H1 (cell line): ENCODE measurements at regions not wholly inside any gene's neighbourhood (a gene's known extent, or its start where the extent isn't known, plus 50 kb on each side); places are given as distances from the start of the nearest gene placed in this dataset.

Experiments
- CTCF ChIA-PET: fragments of 300-600 bp; sonication (Branson Sonifier 250); formaldehyde crosslinking; loops from one replicate; lab custom pipeline; 2021; ENCODE audit not compliant: partially characterized antibody; lab: Charles Lee
- POLR2A ChIA-PET: fragments of 300-600 bp; sonication (Branson Sonifier 250); formaldehyde crosslinking; loops from one replicate; lab custom pipeline; 2021; ENCODE audit warnings: inconsistent platforms; ENCODE audit not compliant: partially characterized antibody; lab: Charles Lee
- DNase-seq, 2 experiments: peaks; one replicate each; pipeline versions ENCODE4 v3.0.0 to v3.0.0-alpha.2; 2010 to 2022; ENCODE audit warnings: low spot score in 2 of 2, low read depth in 1 of 2, mixed read lengths in 1 of 2
- FAIRE-seq: peaks from 2 replicates; lab custom pipeline; 2011; peaks lifted over from hg19 to GRCh38; lab: Jason Lieb, UNC
- H2AFZ ChIP-seq: 2 replicates; pipeline ENCODE4 v1.8.1; 2012; ENCODE audit warnings: low read length, inconsistent platforms
- H2AK5ac ChIP-seq: 2 replicates; pipeline ENCODE4 v1.6.1; 2013; ENCODE audit warnings: low read depth, low read length
- H2BK120ac ChIP-seq: replicated peaks from 2 replicates; pipeline ENCODE3; 2013; ENCODE audit warnings: low read depth, low read length, inconsistent platforms
- H2BK12ac ChIP-seq: 2 replicates; pipeline ENCODE4 v1.6.1; 2013; ENCODE audit warnings: low read depth, low read length
- H2BK15ac ChIP-seq: 2 replicates; pipeline ENCODE4 v1.6.1; 2013; ENCODE audit warnings: low read length
- H2BK20ac ChIP-seq: 2 replicates; pipeline ENCODE4 v1.6.1; 2013; ENCODE audit warnings: low read length
- H2BK5ac ChIP-seq: 2 replicates; pipeline ENCODE4 v1.6.1; 2013; ENCODE audit warnings: low read depth, low read length
- H3K14ac ChIP-seq: 2 replicates; pipeline ENCODE4 v1.6.1; 2013; ENCODE audit warnings: inconsistent platforms; ENCODE audit not compliant: insufficient read length
- H3K18ac ChIP-seq: 2 replicates; pipeline ENCODE4 v1.6.1; 2013; ENCODE audit warnings: low read length; ENCODE audit errors: extremely low read depth
- H3K23ac ChIP-seq: 2 replicates; pipeline ENCODE4 v1.6.1; 2013; ENCODE audit warnings: inconsistent platforms; ENCODE audit not compliant: insufficient read length
- H3K23me2 ChIP-seq: 2 replicates; pipeline ENCODE4 v1.6.1; 2013; ENCODE audit warnings: low read depth, low read length
- H3K27ac ChIP-seq: 2 replicates; pipeline ENCODE4 v1.6.1; 2011; ENCODE audit warnings: low read depth, low read length, inconsistent platforms
- H3K27me3 ChIP-seq, 4 experiments: replicated peaks in 1 of 4; 1 replicate in 1 of 4; 2 replicates in 3 of 4; pipeline versions ENCODE4 v1.6.1 to v1.8.1; 2011 to 2013; ENCODE audit warnings: low read length in 3 of 4, mild to moderate bottlenecking in 3 of 4, inconsistent platforms in 2 of 4, mixed read lengths in 2 of 4, moderate library complexity in 1 of 4; ENCODE audit not compliant: control insufficient read depth in 3 of 4, insufficient read depth in 3 of 4; ENCODE audit errors: extremely low read depth in 1 of 4
- H3K36me3 ChIP-seq, 4 experiments: 2 replicates each; pipeline versions ENCODE4 v1.6.1 to v1.8.1; 2011 to 2013; ENCODE audit warnings: mild to moderate bottlenecking in 4 of 4, low read length in 3 of 4, moderate library complexity in 2 of 4, control low read depth in 1 of 4, inconsistent platforms in 1 of 4; ENCODE audit not compliant: insufficient read depth in 4 of 4, control insufficient read depth in 2 of 4
- H3K4ac ChIP-seq: replicated peaks from 2 replicates; pipeline ENCODE3; 2013; ENCODE audit warnings: low read length, low read depth, mixed read lengths, inconsistent platforms; ENCODE audit not compliant: insufficient read length
- H3K4me1 ChIP-seq, 4 experiments: replicated peaks in 1 of 4; 1 replicate in 1 of 4; 2 replicates in 3 of 4; pipeline versions ENCODE4 v1.6.1 to v1.8.1; 2011 to 2013; ENCODE audit warnings: low read length in 3 of 4, inconsistent platforms in 2 of 4, mixed read lengths in 1 of 4; ENCODE audit not compliant: insufficient read depth in 4 of 4, control insufficient read depth in 3 of 4
- H3K4me2 ChIP-seq, 2 experiments: 2 replicates each; pipeline versions ENCODE4 v1.6.1 to v1.8.1; 2011 to 2013; ENCODE audit warnings: low read depth in 2 of 2, low read length in 2 of 2, control low read depth in 1 of 2, inconsistent platforms in 1 of 2, mild to moderate bottlenecking in 1 of 2; ENCODE audit not compliant: insufficient read depth in 1 of 2
- H3K4me3 ChIP-seq, 4 experiments: fragments of 200-600, 300-600 bp in 1 of 4; sonication (generic), shearing (Covaris generic), sonication (Bioruptor Twin) in 1 of 4; 2 replicates each; pipeline versions ENCODE4 v1.5.1 to v1.8.1; 2011 to 2016; ENCODE audit warnings: low read length in 4 of 4, low read depth in 3 of 4, control low read depth in 2 of 4, inconsistent platforms in 2 of 4, mild to moderate bottlenecking in 2 of 4, mixed read lengths in 1 of 4, moderate library complexity in 1 of 4; ENCODE audit not compliant: insufficient read depth in 2 of 4; ENCODE audit errors: extremely low read depth in 1 of 4
- H3K56ac ChIP-seq: replicated peaks from 2 replicates; pipeline ENCODE3; 2013; ENCODE audit warnings: low read depth, mild to moderate bottlenecking, mixed read lengths, low read length, inconsistent platforms; ENCODE audit not compliant: insufficient read length
- H3K79me1 ChIP-seq: 2 replicates; pipeline ENCODE4 v1.6.1; 2013; ENCODE audit warnings: low read depth, low read length, control low read depth
- H3K79me2 ChIP-seq, 2 experiments: 2 replicates each; pipeline versions ENCODE4 v1.6.1 to v1.8.1; 2012 to 2013; ENCODE audit warnings: low read length in 2 of 2, mild to moderate bottlenecking in 2 of 2, inconsistent platforms in 1 of 2; ENCODE audit not compliant: insufficient read depth in 2 of 2, control insufficient read depth in 1 of 2
- H3K9ac ChIP-seq, 4 experiments: replicated peaks in 1 of 4; 1 replicate in 1 of 4; 2 replicates in 3 of 4; pipeline versions ENCODE4 v1.6.1 to v1.8.1; 2011 to 2013; ENCODE audit warnings: low read depth in 3 of 4, low read length in 3 of 4, control low read depth in 2 of 4, mild to moderate bottlenecking in 2 of 4, moderate library complexity in 2 of 4, inconsistent platforms in 1 of 4; ENCODE audit errors: extremely low read depth in 1 of 4
- H3K9me3 ChIP-seq, 2 experiments: 2 replicates each; pipeline versions ENCODE4 v1.6.1 to v1.8.1; 2012 to 2013; ENCODE audit warnings: mild to moderate bottlenecking in 2 of 2, moderate library complexity in 2 of 2, control low read depth in 1 of 2, inconsistent platforms in 1 of 2, low read depth in 1 of 2, low read length in 1 of 2, mixed read lengths in 1 of 2; ENCODE audit not compliant: insufficient read depth in 2 of 2
- H4K20me1 ChIP-seq, 2 experiments: replicated peaks in 1 of 2; 2 replicates each; pipeline versions ENCODE3 to v1.8.1; 2011 to 2013; ENCODE audit warnings: inconsistent platforms in 2 of 2, low read length in 2 of 2, mild to moderate bottlenecking in 1 of 2; ENCODE audit not compliant: insufficient read depth in 2 of 2, control insufficient read depth in 1 of 2
- H4K5ac ChIP-seq: 2 replicates; pipeline ENCODE4 v1.6.1; 2013; ENCODE audit warnings: low read length, low read depth, mixed read lengths, inconsistent platforms; ENCODE audit not compliant: insufficient read length
- H4K8ac ChIP-seq: 2 replicates; pipeline ENCODE4 v1.8.0; 2013; ENCODE audit warnings: mild to moderate bottlenecking, moderate library complexity, low read length, inconsistent platforms; ENCODE audit not compliant: insufficient read depth; ENCODE audit errors: extremely low read depth
- H4K91ac ChIP-seq: replicated peaks from 2 replicates; pipeline ENCODE3; 2013; ENCODE audit warnings: low read length, mixed read lengths, inconsistent platforms; ENCODE audit not compliant: insufficient read length
- HDAC6 ChIP-seq: IDR thresholded peaks from one replicate; pipeline ENCODE4 v1.7.1; 2012; ENCODE audit warnings: low read depth, mild to moderate bottlenecking, inconsistent platforms, low read length, moderate library complexity
- RBBP5 ChIP-seq: IDR thresholded peaks from 2 replicates; pipeline ENCODE4 v1.7.1; 2012; ENCODE audit warnings: low read depth, mild to moderate bottlenecking, inconsistent platforms, low read length, moderate library complexity, borderline replicate concordance
- SIRT6 ChIP-seq: IDR thresholded peaks from one replicate; pipeline ENCODE4 v1.7.1; 2012; ENCODE audit warnings: low read length, inconsistent platforms
- WGBS, 2 experiments: shearing (Covaris generic) in 1 of 2; methylation state at CpG; one replicate each; pipeline versions ENCODE4 v1.1.6 to v1.1.7; 2013 to 2015; ENCODE audit warnings: low lambda C conversion rate in 2 of 2, mixed read lengths in 2 of 2, inconsistent platforms in 1 of 2, low coverage in 1 of 2, missing lambda C conversion rate in 1 of 2; ENCODE audit not compliant: insufficient replicate concordance in 2 of 2, insufficient coverage in 1 of 2, insufficient read length in 1 of 2; ENCODE audit errors: extremely low coverage in 1 of 2, missing lambda C conversion rate in 1 of 2; 5-methylcytosine and 5-hydroxymethylcytosine counted together

GRCh38 chr22:48264586-48264985 lies 1502.1 kb downstream of the TBC1D22A start:
- Histone ChIP-seq H3K9ac (no peak overlapping the region), H2AFZ (no peak overlapping the region), H3K23me2 (peaks cover 13% of the 10 kb centered on the region; the same call in 1 of the 2 replicates), H3K27ac (no peak overlapping the region), H3K4ac (no peak overlapping the region), H2BK15ac (no peak overlapping the region), H3K4me2 (no peak overlapping the region), H3K36me3 (no peaks in the 10 kb centered on the region), H3K4me1 (0 out of 7 replicates have a peak, but pooled peaks cover 0 to 3% (median 0%) of the 10 kb centered on the region in 4 experiments), H3K27me3 (no peaks in the 10 kb centered on the region; a peak in 1 of 7 replicates), H3K18ac (no peak overlapping the region), H3K79me1 (no peaks in the 10 kb centered on the region), H3K14ac (no peak overlapping the region), H3K56ac (no peak overlapping the region), H4K20me1 (peaks cover 0 to 6% of the 10 kb centered on the region in 2 experiments), H2BK12ac (no peak overlapping the region), H4K8ac (no peak overlapping the region), H4K5ac (no peak overlapping the region), H3K9me3 (no peaks in the 10 kb centered on the region; a peak in 1 of 4 replicates), H2BK120ac (no peak overlapping the region), H2BK20ac (no peak overlapping the region), H2BK5ac (no peak overlapping the region), H3K4me3 (no peak overlapping the region), H2AK5ac (no peak overlapping the region; the same call in 1 of the 2 replicates), H3K23ac (no peak overlapping the region), H4K91ac (no peak overlapping the region), H3K79me2 (no peaks in the 10 kb centered on the region; a peak in 1 of 4 replicates)
- FAIRE-seq (no peak), DNase-seq (no peak)
- CTCF ChIA-PET = interaction anchor here (1.0 kb wide), 1 partner anchor 11 kb away, joined by 4 read pairs; no protein-coding TSS in a partner anchor
- TF ChIP-seq RBBP5 (no peak), SIRT6 (no peak), HDAC6 (no peak)
- POLR2A ChIA-PET = no interaction called here
- 92% methylated on average over 14 of the region's 14 CpGs; no CpG with 5 or more reads in 1 of the 2 experiments for WGBS, 2 experiments
